GM06990 (cell line): ENCODE measurements at regions not wholly inside any gene's neighbourhood (a gene's known extent, or its start where the extent isn't known, plus 50 kb on each side); places are given as distances from the start of the nearest gene placed in this dataset.

Experiments
- DNase-seq: peaks from one replicate; pipeline ENCODE4 v3.0.0-alpha.2; 2011; ENCODE audit not compliant: insufficient read length; ENCODE audit errors: extremely low read depth
- H3K27me3 ChIP-seq: replicated peaks from 2 replicates; pipeline ENCODE4 v1.6.0; 2011; ENCODE audit warnings: low read length; ENCODE audit not compliant: control insufficient read depth, insufficient read depth
- H3K36me3 ChIP-seq: 2 replicates; pipeline ENCODE4 v1.5.1; 2011; ENCODE audit warnings: low read length; ENCODE audit not compliant: control insufficient read depth, insufficient read depth
- H3K4me3 ChIP-seq: replicated peaks from 2 replicates; pipeline ENCODE4 v1.5.1; 2011; ENCODE audit warnings: low read depth, mild to moderate bottlenecking, control low read depth, low read length
- TF ChIP-seq, protein P1 (sequence below): IDR thresholded peaks from 2 replicates; pipeline ENCODE4 v1.5.1; 2011; ENCODE audit warnings: low read length, control low read depth, mild to moderate bottlenecking, inconsistent platforms; ENCODE audit not compliant: insufficient read depth, poor library complexity, severe bottlenecking

DNA sequence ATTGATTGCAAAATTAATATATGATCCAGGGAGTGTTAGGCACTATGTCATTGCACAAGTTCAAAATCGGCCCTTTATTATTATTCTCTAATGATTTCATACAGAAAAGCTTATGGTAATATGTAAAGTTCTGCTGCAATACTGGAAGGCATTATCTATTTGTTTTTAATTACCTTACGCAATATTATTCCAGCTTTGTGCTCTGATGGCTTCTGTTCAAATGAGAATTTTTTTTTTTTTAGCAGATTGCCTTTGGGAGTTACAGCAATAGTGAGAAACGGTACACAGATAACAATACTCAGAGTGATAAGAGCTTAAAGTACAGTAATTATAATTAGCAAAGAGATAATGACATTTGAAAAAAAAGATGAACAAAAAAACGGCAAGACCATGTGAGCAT lies 602.2 kb upstream of the ALCAM start:
- no peaks in the 10 kb centered on the region for H3K27me3 ChIP-seq
- TF ChIP-seq, protein P1, sequence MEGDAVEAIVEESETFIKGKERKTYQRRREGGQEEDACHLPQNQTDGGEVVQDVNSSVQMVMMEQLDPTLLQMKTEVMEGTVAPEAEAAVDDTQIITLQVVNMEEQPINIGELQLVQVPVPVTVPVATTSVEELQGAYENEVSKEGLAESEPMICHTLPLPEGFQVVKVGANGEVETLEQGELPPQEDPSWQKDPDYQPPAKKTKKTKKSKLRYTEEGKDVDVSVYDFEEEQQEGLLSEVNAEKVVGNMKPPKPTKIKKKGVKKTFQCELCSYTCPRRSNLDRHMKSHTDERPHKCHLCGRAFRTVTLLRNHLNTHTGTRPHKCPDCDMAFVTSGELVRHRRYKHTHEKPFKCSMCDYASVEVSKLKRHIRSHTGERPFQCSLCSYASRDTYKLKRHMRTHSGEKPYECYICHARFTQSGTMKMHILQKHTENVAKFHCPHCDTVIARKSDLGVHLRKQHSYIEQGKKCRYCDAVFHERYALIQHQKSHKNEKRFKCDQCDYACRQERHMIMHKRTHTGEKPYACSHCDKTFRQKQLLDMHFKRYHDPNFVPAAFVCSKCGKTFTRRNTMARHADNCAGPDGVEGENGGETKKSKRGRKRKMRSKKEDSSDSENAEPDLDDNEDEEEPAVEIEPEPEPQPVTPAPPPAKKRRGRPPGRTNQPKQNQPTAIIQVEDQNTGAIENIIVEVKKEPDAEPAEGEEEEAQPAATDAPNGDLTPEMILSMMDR = no peak
- no peaks in the 10 kb centered on the region for H3K36me3 ChIP-seq
- H3K4me3 ChIP-seq = no peak overlapping the region
- DNase-seq = no peak

DNA sequence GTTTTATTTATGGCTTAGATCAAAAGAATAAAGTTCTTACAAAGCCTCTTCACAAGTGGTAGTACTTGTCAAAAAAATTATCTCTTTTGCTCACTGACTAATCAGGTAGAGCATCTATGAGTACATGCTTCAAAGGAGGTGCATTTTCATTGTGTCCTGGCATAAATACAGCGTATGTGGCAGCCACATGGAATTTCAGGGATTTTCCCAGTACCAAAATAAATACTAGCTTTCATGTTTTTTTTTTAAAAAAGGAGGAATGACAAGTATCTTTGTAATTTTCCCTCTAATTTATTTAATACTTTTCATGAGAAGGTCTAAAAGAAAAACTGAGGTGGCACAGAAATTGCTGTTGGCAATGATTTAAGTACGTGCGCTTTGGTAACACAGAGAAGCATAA lies 597.8 kb upstream of the ALCAM start:
- DNase-seq = no peak
- TF ChIP-seq, protein P1 = no peak
- no peaks in the 10 kb centered on the region for H3K27me3 ChIP-seq
- H3K4me3 ChIP-seq = no peak overlapping the region
- no peaks in the 10 kb centered on the region for H3K36me3 ChIP-seq

DNA sequence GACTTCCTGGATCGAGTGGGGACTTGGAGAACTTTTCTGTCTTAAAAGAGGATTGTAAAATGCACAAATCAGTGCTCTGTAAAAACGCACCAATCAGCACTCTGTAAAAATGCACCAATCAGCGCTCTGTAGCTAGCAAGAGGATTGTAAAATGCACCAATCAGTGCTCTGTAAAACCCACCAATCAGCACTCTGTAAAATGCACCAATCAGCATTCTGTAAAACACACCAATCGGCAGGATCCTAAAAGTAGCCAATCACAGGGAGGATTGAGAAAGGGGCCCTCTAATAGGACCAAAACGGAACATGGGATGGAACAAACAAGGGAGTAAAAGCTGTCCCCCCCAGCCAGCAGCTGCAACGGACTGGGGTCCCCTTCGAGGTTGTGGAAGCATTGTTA lies 587.4 kb upstream of the ALCAM start:
- H3K4me3 ChIP-seq = no peak overlapping the region
- no peaks in the 10 kb centered on the region for H3K36me3 ChIP-seq
- TF ChIP-seq, protein P1 = no peak
- DNase-seq = no peak
- no peaks in the 10 kb centered on the region for H3K27me3 ChIP-seq

DNA sequence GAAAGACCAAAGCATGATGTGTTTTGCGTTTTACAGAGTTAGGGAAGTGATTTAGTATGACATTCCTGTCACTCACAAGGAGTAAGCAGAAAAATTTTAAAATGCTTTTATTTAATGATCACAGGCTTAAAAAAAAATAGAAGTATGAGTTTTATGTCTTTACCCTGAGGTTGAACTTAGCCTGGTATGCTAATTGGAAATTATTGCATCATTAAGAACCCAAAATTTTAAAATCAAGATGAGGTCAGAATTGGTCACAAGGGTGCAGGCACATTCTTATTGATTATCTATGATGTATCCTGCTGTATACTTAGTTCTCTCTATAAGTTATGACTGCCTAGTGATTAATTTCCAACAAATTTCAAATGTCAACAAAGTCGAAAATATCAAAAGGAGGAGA lies 585.6 kb upstream of the ALCAM start:
- TF ChIP-seq, protein P1 = no peak
- Histone ChIP-seq H3K4me3 (no peak overlapping the region), H3K36me3 (no peaks in the 10 kb centered on the region), H3K27me3 (no peaks in the 10 kb centered on the region)
- no peak for DNase-seq

DNA sequence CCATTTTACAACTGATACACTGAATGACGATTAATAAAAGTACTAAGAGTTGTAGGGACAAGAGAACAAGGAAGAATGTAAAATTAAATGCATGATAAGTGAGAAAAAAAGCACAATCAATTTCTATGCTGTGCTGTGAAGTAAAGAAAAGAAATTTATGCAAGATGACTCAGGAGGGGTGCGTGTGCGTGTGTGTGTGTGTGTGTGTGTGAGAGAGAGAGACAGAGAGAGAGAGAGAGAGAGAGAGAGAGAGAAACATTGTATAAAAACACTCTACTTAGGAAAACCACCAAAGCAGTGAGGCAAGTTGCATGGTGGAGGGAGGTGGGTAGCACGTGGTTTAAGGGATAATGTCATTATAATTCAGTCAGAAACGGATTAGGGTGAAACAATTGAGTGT lies 580.8 kb upstream of the ALCAM start:
- TF ChIP-seq, protein P1 = no peak
- Histone ChIP-seq H3K4me3 (no peak overlapping the region), H3K36me3 (no peaks in the 10 kb centered on the region), H3K27me3 (no peaks in the 10 kb centered on the region)
- DNase-seq = no peak

DNA sequence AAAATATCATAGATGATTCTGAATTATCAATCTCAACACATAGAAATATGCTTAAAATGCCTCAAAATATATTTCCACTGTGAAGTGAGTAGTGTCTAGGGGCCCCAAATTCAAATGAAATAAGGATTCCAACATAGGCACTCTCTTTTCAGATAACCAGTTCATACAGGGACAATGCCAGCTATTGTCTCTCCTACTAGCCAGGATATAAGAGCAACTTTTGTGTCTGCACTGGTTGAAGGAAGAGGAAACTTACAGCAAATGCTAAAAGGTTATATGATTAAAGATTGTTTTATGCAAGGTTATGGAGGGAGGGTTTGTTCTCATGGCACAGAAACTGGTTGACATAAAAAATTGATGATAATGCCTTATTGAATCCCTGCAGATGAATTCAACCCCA lies 579.4 kb upstream of the ALCAM start:
- no peak for DNase-seq
- TF ChIP-seq, protein P1 = no peak
- H3K36me3 ChIP-seq = no peaks in the 10 kb centered on the region
- H3K4me3 ChIP-seq = no peak overlapping the region
- no peaks in the 10 kb centered on the region for H3K27me3 ChIP-seq
